ENCODE measurements at regions not wholly inside any gene's neighbourhood (a gene's known extent, or its start where the extent isn't known, plus 50 kb on each side); places are given as distances from the start of the nearest gene placed in this dataset.

DNA sequence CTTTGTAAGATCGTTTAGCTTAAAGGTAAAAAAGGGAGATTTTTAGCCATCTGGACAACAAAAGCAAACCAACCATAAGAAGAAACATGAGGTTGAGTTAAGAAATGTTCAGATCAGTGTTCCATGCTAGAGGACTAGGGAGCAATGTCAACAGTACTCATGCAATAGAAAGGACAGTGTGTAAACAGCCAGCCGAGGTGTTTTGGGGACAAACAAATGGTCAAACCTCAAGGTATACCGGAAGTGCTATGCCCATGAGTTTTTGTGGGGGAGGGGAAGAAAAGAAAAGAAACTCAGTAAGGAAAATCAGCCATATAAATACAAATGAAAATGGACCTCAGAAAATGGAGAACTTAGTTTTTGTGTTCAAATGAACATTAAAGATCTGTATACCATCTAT is 289.5 kb upstream of the GRM7 start:
- Mint-ChIP-seq H3K27me3 (no peaks in the 10 kb centered on the region), H3K36me3 (ENCODE audit: low read depth) (no peaks in the 10 kb centered on the region), H3K4me1 (ENCODE audit: low read depth) (no peaks in the 10 kb centered on the region), H3K9me3 (peaks cover 3% of the 10 kb centered on the region), H3K27ac (no peak overlapping the region), H3K4me3 (no peak overlapping the region)
- ChIA-PET CTCF (no interaction called here), POLR2A (no interaction called here)
- TF ChIP-seq, protein P1, sequence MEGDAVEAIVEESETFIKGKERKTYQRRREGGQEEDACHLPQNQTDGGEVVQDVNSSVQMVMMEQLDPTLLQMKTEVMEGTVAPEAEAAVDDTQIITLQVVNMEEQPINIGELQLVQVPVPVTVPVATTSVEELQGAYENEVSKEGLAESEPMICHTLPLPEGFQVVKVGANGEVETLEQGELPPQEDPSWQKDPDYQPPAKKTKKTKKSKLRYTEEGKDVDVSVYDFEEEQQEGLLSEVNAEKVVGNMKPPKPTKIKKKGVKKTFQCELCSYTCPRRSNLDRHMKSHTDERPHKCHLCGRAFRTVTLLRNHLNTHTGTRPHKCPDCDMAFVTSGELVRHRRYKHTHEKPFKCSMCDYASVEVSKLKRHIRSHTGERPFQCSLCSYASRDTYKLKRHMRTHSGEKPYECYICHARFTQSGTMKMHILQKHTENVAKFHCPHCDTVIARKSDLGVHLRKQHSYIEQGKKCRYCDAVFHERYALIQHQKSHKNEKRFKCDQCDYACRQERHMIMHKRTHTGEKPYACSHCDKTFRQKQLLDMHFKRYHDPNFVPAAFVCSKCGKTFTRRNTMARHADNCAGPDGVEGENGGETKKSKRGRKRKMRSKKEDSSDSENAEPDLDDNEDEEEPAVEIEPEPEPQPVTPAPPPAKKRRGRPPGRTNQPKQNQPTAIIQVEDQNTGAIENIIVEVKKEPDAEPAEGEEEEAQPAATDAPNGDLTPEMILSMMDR (IDR thresholded peaks at IDR 0.05): no peak
- intact Hi-C loops (cut with micrococcal nuclease): no loop called here
- no peak for DNase-seq
- no peak for ATAC-seq

DNA sequence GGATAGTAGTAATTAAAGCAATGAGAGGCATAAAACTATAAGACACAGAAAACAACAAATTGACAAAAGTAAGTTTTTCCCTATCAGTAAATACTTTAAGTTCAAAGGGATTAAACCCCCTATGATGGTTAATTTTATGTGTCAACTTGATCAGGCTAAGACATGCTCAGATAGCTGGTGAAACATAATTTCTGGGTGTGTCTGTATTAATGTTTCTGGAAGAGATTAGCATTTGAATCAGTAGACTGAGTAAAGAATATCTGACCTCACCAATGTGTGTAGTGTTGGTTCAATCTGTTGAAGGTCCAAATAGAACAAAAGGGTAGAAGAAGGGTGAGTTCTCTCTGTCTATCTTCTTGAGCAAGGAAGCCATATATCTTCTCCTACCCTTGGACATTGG is 283.3 kb upstream of the GRM7 start:
- ATAC-seq: no peak

DNA sequence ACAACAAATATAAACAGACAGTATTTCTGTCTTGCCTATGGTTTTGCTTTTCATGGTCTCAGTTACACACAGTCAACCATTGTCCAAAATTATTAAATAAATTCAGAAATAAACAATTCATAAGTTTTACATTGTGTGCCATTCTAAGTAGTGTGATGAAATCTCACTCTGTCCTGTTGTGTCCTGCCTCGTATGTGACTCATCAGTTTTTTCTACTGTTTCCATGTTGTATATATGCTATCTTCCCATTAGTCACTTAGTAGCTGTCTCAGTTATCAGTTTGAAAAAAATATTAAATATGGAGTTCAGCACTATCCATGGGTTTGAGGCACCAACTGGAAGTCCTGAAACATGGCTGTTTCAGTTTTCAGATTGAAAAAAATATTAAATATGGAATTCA is 282.4 kb upstream of the GRM7 start:
- peaks cover 8% of the 10 kb centered on the region for H3K9me3 Mint-ChIP-seq
- TF ChIP-seq, protein P1 (IDR thresholded peaks at IDR 0.05): no peak
- DNase-seq: no peak
- no peak overlapping the region for H3K27ac Mint-ChIP-seq
- H3K4me3 Mint-ChIP-seq: no peak overlapping the region
- ChIA-PET CTCF (no interaction called here), POLR2A (no interaction called here)
- no peaks in the 10 kb centered on the region for H3K4me1 Mint-ChIP-seq (ENCODE audit: low read depth)
- no peaks in the 10 kb centered on the region for H3K27me3 Mint-ChIP-seq
- no peaks in the 10 kb centered on the region for H3K36me3 Mint-ChIP-seq (ENCODE audit: low read depth)
- no peak for ATAC-seq
- intact Hi-C loops (cut with micrococcal nuclease): no loop called here

More for the DNA sequence above, 283.3 kb upstream of the GRM7 start:
- DNase-seq: no peak
- H3K27ac Mint-ChIP-seq: no peak overlapping the region
- peaks cover 8% of the 10 kb centered on the region for H3K9me3 Mint-ChIP-seq
- ChIA-PET POLR2A (no interaction called here), CTCF (no interaction called here)
- TF ChIP-seq, protein P1 (IDR thresholded peaks at IDR 0.05): no peak
- H3K36me3 Mint-ChIP-seq (ENCODE audit: low read depth): no peaks in the 10 kb centered on the region
- H3K27me3 Mint-ChIP-seq: no peaks in the 10 kb centered on the region
- no peaks in the 10 kb centered on the region for H3K4me1 Mint-ChIP-seq (ENCODE audit: low read depth)
- no peak overlapping the region for H3K4me3 Mint-ChIP-seq
- intact Hi-C loops (cut with micrococcal nuclease): no loop called here

DNA sequence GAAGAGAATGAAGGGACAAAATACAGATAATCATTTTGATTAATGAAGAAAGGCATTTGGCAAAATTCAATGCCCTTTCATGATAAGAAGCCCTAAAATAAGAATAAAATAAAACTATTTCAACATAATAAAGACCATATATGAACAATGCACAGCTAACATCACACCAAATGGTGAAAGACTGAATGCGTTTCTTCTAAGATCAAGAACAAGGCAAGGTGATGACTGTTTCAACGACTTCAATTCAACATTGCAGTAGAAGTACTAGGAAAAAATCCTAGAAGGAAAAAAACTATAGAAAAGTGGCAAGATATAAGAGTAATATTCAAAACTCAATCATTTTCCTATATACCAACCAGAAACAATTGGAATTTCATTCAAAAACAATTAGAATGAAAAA is 280.1 kb upstream of the GRM7 start:
- DNase-seq (no peak), ATAC-seq (no peak)
- no peak overlapping the region for H3K27ac Mint-ChIP-seq
- H3K4me1 Mint-ChIP-seq (ENCODE audit: low read depth): no peaks in the 10 kb centered on the region
- peaks cover 6% of the 10 kb centered on the region for H3K9me3 Mint-ChIP-seq
- intact Hi-C loops (cut with micrococcal nuclease): no loop called here
- TF ChIP-seq, protein P1 (IDR thresholded peaks at IDR 0.05): no peak
- ChIA-PET POLR2A (no interaction called here), CTCF (no interaction called here)
- H3K27me3 Mint-ChIP-seq: no peaks in the 10 kb centered on the region
- no peak overlapping the region for H3K4me3 Mint-ChIP-seq
- no peaks in the 10 kb centered on the region for H3K36me3 Mint-ChIP-seq (ENCODE audit: low read depth)

DNA sequence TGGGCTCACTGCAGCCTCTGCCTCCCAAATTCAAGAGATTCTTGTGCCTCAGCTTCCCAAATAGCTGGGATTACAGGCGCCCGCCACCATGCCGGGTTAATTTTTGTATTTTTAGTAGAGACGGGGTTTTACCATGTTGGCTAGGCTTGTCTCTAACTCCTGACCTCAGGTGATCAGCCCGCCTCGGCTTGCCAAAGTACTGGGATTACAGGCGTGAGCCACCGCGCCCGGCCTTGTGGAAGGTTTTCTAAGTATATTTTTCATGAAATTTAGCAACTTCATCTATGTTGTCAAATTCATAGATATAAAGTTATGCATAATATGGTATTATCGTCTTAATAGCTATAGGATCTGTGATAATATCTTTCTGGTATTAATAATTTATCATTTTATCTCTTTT is 275.6 kb upstream of the GRM7 start:
- peaks cover 13% of the 10 kb centered on the region for H3K9me3 Mint-ChIP-seq

More for the DNA sequence above, 275.6 kb upstream of the GRM7 start:
- ATAC-seq (no peak), DNase-seq (no peak)
- no peaks in the 10 kb centered on the region for H3K4me1 Mint-ChIP-seq (ENCODE audit: low read depth)
- ChIA-PET POLR2A (no interaction called here), CTCF (no interaction called here)
- H3K27me3 Mint-ChIP-seq: no peaks in the 10 kb centered on the region
- TF ChIP-seq, protein P1 (IDR thresholded peaks at IDR 0.05): no peak
- intact Hi-C loops (cut with micrococcal nuclease): no loop called here
- no peaks in the 10 kb centered on the region for H3K36me3 Mint-ChIP-seq (ENCODE audit: low read depth)
- no peak overlapping the region for H3K27ac Mint-ChIP-seq
- no peak overlapping the region for H3K4me3 Mint-ChIP-seq
